ENCODE measurements at regions not wholly inside any gene's neighbourhood (a gene's known extent, or its start where the extent isn't known, plus 50 kb on each side); places are given as distances from the start of the nearest gene placed in this dataset.

- no peak for DNase-seq (ENCODE audit: low read depth)
These were observed 241.1 kb upstream of the TSHZ2 start for GRCh38 chr20:52731093-52731492.

GRCh38 chr20:52727740-52728456 lies 244.3 kb upstream of the TSHZ2 start:
- DNase-seq (ENCODE audit: low read depth): no peak

- DNase-seq (ENCODE audit: low read depth): no peak
These were observed 247.6 kb upstream of the TSHZ2 start for GRCh38 chr20:52724541-52724940.

GRCh38 chr20:52722926-52723688 lies 249.1 kb upstream of the TSHZ2 start:
- no peak for DNase-seq (ENCODE audit: low read depth)

GRCh38 chr20:52708137-52708536 lies 264.0 kb upstream of the TSHZ2 start:
- DNase-seq (ENCODE audit: low read depth): no peak

GRCh38 chr20:52704553-52704952 lies 267.6 kb upstream of the TSHZ2 start:
- DNase-seq (ENCODE audit: low read depth): no peak

GRCh38 chr20:52688345-52688744 lies 283.8 kb upstream of the TSHZ2 start:
- no peak for DNase-seq (ENCODE audit: low read depth)

- DNase-seq (ENCODE audit: low read depth): no peak
These were observed 287.3 kb upstream of the TSHZ2 start for GRCh38 chr20:52684905-52685304.

GRCh38 chr20:52684176-52684575 lies 288.0 kb upstream of the TSHZ2 start:
- DNase-seq (ENCODE audit: low read depth): no peak

- DNase-seq (ENCODE audit: low read depth): no peak
These were observed 288.4 kb upstream of the TSHZ2 start for GRCh38 chr20:52683761-52684160.

GRCh38 chr20:52682237-52682636 lies 289.9 kb upstream of the TSHZ2 start:
- no peak for DNase-seq (ENCODE audit: low read depth)

- no peak for DNase-seq (ENCODE audit: low read depth)
These were observed 290.9 kb upstream of the TSHZ2 start for GRCh38 chr20:52681288-52681687.

- DNase-seq (ENCODE audit: low read depth): no peak
These were observed 294.9 kb upstream of the TSHZ2 start for GRCh38 chr20:52677216-52677615.

GRCh38 chr20:52676283-52676995 lies 295.7 kb upstream of the TSHZ2 start:
- no peak for DNase-seq (ENCODE audit: low read depth)

- no peak for DNase-seq (ENCODE audit: low read depth)
These were observed 296.8 kb upstream of the TSHZ2 start for GRCh38 chr20:52675375-52675774.

GRCh38 chr20:52668626-52669025 lies 303.5 kb upstream of the TSHZ2 start:
- DNase-seq (ENCODE audit: low read depth): no peak

- DNase-seq (ENCODE audit: low read depth): no peak
These were observed 304.8 kb upstream of the TSHZ2 start for GRCh38 chr20:52667358-52667757.

GRCh38 chr20:52665441-52665840 lies 306.7 kb upstream of the TSHZ2 start:
- DNase-seq (ENCODE audit: low read depth): no peak

GRCh38 chr20:52655395-52655794 lies 316.8 kb upstream of the TSHZ2 start:
- DNase-seq (ENCODE audit: low read depth): no peak

GRCh38 chr20:52654567-52654966 lies 317.6 kb upstream of the TSHZ2 start:
- no peak for DNase-seq (ENCODE audit: low read depth)

- DNase-seq (ENCODE audit: low read depth): no peak
These were observed 319.9 kb upstream of the TSHZ2 start for GRCh38 chr20:52652271-52652670.

- no peak for DNase-seq (ENCODE audit: low read depth)
These were observed 322.4 kb upstream of the TSHZ2 start for GRCh38 chr20:52649727-52650126.

GRCh38 chr20:52645822-52646221 lies 326.3 kb upstream of the TSHZ2 start:
- no peak for DNase-seq (ENCODE audit: low read depth)
